ENCODE measurements at regions not wholly inside any gene's neighbourhood (a gene's known extent, or its start where the extent isn't known, plus 50 kb on each side); places are given as distances from the start of the nearest gene placed in this dataset.

DNA sequence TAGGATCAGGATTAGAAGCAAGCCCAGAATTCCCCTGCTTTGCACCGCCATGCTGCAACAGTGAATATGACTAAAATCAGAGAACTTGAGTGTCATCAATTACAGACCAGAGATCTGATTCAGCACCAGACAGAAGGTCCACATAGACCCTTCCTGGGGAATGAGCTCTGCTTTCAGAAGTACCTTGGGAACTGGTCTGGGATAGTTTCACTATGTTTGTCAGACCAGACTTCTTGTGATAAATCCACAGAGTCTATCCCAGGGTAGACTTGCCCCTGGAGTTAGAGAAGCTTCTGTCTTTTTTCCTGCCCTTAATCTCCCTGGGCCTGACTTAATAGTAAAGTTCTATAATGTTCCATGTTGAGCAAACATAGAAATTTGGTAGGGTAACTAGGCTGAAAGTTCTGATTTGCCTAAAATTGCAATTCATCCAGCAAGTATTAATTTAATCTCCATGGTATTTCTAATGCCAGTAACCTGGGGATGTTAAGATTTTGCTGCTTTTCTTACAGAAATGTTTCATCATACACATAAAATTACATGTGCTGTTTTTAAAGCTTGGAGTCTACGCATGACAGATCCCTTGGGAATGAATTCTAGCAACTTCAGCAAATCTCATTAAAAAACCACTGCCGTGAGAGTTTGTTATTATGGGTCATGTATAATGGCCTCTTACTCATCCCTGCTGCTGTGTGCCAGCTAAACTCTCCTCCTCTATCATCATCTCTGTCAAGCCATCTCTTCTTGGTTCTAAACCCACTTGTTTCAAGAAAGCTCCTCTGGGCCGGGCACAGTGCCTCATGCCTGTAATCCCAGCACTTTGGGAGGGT is 61.3 kb upstream of the METAP2 start:
- TF ChIP-seq, protein P1, sequence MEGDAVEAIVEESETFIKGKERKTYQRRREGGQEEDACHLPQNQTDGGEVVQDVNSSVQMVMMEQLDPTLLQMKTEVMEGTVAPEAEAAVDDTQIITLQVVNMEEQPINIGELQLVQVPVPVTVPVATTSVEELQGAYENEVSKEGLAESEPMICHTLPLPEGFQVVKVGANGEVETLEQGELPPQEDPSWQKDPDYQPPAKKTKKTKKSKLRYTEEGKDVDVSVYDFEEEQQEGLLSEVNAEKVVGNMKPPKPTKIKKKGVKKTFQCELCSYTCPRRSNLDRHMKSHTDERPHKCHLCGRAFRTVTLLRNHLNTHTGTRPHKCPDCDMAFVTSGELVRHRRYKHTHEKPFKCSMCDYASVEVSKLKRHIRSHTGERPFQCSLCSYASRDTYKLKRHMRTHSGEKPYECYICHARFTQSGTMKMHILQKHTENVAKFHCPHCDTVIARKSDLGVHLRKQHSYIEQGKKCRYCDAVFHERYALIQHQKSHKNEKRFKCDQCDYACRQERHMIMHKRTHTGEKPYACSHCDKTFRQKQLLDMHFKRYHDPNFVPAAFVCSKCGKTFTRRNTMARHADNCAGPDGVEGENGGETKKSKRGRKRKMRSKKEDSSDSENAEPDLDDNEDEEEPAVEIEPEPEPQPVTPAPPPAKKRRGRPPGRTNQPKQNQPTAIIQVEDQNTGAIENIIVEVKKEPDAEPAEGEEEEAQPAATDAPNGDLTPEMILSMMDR (IDR thresholded peaks at IDR 0.05; ENCODE audit: insufficient read depth, low read length, poor library complexity, severe bottlenecking): no peak
- no peak for DNase-seq (ENCODE audit: extremely low read depth, insufficient read length)
- H3K27me3 ChIP-seq (replicated peaks; ENCODE audit: control insufficient read depth, insufficient read depth, low read length): no peaks in the 10 kb centered on the region; the same call in 1 of the 2 replicates
- no peaks in the 10 kb centered on the region for H3K36me3 ChIP-seq (ENCODE audit: control insufficient read depth, insufficient read depth, low read length)
- H3K4me3 ChIP-seq (replicated peaks; ENCODE audit: low read depth, low read length): no peak overlapping the region

- DNase-seq (ENCODE audit: extremely low read depth, insufficient read length): no peak
Observed at GRCh38 chr12:95413576-95413975, 60.4 kb upstream of the METAP2 start.

DNA sequence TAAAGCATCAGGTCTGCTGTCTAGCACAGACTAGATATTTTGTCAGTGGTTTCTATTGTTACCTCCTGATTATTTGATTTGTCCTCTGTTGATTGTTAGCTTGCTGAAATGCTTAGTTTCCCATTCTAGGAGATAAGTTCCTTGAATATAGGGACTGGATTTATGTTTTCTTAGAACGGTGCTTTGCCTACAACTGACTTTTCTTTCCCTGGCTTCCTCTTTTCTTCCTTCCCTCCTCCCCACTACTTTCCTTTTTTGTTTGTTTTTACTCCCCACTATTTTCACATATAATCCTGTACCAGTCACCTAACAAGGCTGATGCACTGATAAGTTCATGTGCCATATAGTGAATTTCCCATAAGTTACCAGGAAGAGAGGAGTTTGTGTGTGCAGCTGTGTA is 58.5 kb upstream of the METAP2 start:
- Histone ChIP-seq H3K4me3 (replicated peaks; ENCODE audit: low read depth, low read length) (no peak overlapping the region), H3K27me3 (replicated peaks; ENCODE audit: control insufficient read depth, insufficient read depth, low read length) (no peaks in the 10 kb centered on the region), H3K36me3 (ENCODE audit: control insufficient read depth, insufficient read depth, low read length) (no peaks in the 10 kb centered on the region)
- DNase-seq (ENCODE audit: extremely low read depth, insufficient read length): no peak
- TF ChIP-seq, protein P1 (IDR thresholded peaks at IDR 0.05; ENCODE audit: insufficient read depth, low read length, poor library complexity, severe bottlenecking): no peak

More at GRCh38 chr12:95413576-95413975, 60.4 kb upstream of the METAP2 start:
- Histone ChIP-seq H3K36me3 (ENCODE audit: control insufficient read depth, insufficient read depth, low read length) (no peaks in the 10 kb centered on the region), H3K4me3 (replicated peaks; ENCODE audit: low read depth, low read length) (no peak overlapping the region), H3K27me3 (replicated peaks; ENCODE audit: control insufficient read depth, insufficient read depth, low read length) (no peaks in the 10 kb centered on the region)
- TF ChIP-seq, protein P1 (IDR thresholded peaks at IDR 0.05; ENCODE audit: insufficient read depth, low read length, poor library complexity, severe bottlenecking): no peak

GRCh38 chr12:95416111-95416636 is 57.8 kb upstream of the METAP2 start:
- DNase-seq (ENCODE audit: extremely low read depth, insufficient read length): no peak
- Histone ChIP-seq H3K4me3 (replicated peaks; ENCODE audit: low read depth, low read length) (no peak overlapping the region), H3K27me3 (replicated peaks; ENCODE audit: control insufficient read depth, insufficient read depth, low read length) (no peaks in the 10 kb centered on the region), H3K36me3 (ENCODE audit: control insufficient read depth, insufficient read depth, low read length) (no peaks in the 10 kb centered on the region)
- TF ChIP-seq, protein P1 (IDR thresholded peaks at IDR 0.05; ENCODE audit: insufficient read depth, low read length, poor library complexity, severe bottlenecking): no peak

GRCh38 chr12:95417372-95417771 is 56.6 kb upstream of the METAP2 start:
- DNase-seq (ENCODE audit: extremely low read depth, insufficient read length): no peak
- TF ChIP-seq, protein P1 (IDR thresholded peaks at IDR 0.05; ENCODE audit: insufficient read depth, low read length, poor library complexity, severe bottlenecking): no peak
- Histone ChIP-seq H3K27me3 (replicated peaks; ENCODE audit: control insufficient read depth, insufficient read depth, low read length) (no peaks in the 10 kb centered on the region), H3K4me3 (replicated peaks; ENCODE audit: low read depth, low read length) (no peak overlapping the region), H3K36me3 (ENCODE audit: control insufficient read depth, insufficient read depth, low read length) (no peaks in the 10 kb centered on the region)
